GM21423 (cell line): ENCODE measurements at regions not wholly inside any gene's neighbourhood (a gene's known extent, or its start where the extent isn't known, plus 50 kb on each side); places are given as distances from the start of the nearest gene placed in this dataset.
"Not testable (repeated sequence)": the region's sequence is repeated elsewhere in the genome, so short reads cannot be mapped to it uniquely, and the experiment has no call there.

ENCODE experiments used
- ATAC-seq: cut with Tn5 transposase; IDR thresholded peaks from one replicate; pipeline ENCODE4 v1.9.1; 2021; ENCODE audit warnings: mild to moderate bottlenecking, moderate library complexity; ENCODE audit not compliant: unreplicated experiment

DNA sequence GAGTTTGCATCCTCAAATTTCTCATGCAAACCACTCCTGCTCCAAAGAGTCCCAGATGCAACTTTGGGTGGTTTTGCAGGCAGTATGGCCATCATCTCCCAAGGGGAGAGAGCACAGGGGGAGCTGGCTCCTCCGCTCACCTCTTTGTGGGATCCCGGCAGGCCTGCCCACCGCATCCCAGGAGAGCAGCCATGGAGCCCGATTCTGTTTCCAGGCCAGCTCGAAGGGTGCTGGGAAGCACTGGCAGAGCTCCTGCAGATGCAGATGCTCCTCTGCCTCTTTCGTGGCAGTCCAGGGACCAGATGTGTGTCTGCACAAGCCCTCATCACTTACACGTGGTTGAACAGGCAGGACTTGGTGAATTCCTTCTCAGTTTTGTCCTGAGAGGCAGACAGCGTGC lies 239.3 kb upstream of the SGCG start:
- not testable (repeated sequence) for ATAC-seq

DNA sequence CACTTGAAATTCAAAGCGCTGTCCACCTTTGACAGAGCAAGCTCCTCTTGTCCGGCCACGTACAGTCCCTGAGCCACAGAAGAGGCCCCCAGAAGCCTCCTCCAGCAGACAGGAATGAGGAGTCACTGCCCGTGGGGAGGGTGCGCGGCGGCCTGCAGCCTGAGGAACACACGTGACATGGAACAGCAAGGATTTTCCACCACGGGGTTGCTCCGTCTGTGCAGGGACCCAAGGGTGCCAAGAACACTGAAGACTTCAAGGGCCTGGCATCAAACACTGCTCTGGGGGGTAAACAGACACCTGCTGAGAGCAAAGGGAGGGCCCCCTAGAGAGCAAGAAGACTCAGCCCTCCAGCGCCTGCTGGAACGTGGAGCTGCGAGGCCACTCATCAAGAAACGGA lies 237.9 kb upstream of the SGCG start:
- ATAC-seq: not testable (repeated sequence)

DNA sequence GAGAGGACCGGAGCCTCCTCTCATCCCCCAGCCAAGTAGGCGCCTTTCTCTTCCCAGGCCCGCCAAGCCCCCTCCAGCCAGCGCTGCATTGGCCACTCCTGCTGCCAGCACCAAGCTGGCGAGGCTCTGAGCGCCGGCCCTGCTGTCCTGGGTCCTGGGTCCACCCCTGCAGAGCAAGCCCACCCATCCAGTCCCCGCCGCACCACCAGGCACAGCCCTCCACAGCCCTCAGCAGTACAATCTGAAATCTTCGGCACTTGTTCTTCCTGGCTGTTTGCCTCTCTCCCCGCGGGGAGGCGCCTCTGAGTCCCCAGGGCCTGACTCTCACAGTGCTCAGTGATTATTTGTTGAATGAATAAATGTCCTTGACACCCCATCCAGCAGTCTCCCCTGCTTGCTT lies 236.4 kb upstream of the SGCG start:
- no peak for ATAC-seq

DNA sequence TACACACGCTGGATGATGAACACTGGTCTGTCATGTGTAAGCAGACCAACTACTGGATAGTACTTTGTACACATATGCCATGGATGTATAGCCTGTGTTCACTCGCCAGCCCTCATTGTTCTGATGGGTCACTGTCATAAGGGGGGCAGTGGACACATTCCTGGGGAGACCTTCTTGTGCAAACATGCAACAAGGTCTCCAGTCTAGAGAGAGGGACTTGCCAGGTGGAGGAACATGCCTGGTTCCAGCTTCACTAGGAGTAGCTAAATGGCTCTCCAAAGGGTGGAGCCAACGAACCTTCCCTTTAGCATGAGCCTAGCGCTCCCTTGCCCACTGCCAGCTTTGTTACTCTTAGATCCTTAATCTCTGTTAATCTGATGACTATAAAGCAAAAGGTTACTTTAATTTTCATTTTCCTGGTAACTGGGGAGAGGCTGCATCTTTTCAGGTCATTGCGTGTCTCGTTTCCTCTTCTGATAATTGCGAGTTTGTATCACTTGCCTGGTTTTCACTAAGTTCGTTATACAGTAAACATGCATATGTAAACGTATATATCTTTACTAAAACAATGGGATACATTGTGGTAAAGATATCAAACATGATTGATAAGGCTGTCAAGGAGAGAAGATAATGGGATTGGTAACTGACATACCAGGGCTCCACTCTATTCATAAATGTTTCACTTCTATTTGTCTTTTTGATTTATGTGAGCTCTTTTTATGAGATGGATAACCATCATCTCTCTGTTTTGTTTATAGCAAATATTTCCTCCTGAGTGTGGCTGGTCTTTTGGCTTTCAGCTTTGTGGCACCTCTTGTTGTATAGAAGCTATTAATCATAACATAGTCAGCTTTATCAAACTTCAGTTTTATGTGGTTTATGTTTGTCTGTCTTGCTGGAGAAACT lies 235.2 kb upstream of the SGCG start:
- no peak for ATAC-seq

DNA sequence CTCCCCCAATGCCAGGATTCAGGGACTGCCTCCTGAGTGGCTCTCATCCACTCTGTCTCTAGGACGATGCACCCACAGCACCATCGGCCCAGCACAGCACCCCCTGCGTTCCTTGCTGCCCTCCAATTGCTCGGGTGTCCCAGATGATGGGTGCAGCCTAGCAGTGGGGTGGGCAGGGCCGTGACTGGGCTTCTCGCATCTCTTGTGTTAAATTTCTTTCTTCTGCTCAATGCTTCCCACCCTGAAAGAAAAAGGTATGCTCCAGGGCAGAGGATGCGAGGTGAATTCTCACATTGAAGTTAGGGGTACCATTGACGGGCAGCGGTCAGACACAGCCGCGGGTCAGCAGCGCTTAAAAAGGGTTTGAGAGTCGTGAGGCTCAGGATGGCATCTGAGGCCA lies 232.4 kb upstream of the SGCG start:
- ATAC-seq: no peak

DNA sequence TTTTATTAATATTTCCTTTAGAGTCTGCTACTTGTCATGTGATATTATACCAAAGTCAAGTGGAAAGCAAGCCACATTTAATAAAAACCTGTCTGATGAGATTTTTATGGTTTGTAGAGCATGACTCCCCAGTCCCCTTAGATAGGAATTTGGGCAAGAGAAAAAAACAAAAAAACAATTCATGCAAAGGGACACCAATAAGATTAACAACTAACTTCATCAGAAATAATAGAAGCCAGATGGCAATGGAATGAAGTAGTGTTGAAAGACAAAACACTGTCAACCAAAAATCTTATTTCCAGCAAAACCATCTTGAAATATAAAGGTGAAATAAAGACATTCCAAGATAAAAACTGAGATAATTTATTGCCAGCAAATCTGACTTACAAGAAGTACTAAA lies 228.8 kb upstream of the SGCG start:
- ATAC-seq: not testable (repeated sequence)

DNA sequence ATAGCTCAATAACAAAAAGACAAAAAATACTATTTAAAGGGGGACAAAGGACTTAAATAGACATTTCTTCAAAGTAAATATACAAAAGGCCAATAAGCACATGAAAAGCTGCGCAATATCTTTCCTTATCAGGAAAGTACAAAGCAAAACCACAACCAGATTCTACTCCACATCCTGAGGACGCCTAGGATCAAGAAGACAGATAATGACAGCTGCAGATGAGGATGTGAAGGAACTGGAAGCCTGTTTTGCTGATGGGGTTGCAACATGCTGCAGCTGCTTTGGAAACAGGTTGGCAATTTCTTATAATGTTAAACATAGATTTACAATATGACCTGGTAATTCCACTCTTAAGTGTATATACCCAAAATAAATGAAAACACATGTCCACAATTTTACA lies 225.6 kb upstream of the SGCG start:
- not testable (repeated sequence) for ATAC-seq

DNA sequence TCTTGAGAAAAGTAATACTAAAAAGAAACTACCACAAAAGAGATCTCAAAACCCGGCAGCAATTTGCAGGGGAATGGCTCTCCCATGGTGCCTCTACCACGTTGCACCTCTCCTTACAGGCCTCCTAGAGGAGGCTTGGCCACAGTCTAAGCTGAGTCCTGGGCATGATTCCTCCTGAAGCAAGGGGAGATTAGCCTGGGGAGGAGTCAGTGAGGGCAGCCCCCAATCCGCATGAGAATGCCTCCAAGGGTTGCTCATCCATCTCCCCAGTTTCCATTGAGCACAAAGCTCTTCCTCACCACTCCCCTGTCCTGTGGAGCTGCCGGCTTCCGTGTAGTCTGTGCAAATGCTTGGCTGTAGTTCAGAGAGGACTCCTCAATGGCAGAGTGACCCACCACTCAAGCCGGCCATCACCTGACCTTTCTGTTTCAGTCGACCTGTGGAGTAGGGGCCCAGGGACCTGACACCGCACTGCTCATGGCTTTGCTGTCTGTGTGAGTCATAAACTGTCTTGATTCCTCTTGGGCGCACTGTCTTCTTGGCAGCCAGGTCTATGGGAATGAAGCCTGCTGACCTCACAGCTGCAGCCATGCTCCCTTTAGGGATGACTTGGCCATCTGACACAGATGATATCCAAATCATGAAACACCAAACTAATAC lies 224.2 kb upstream of the SGCG start:
- not testable (repeated sequence) for ATAC-seq

DNA sequence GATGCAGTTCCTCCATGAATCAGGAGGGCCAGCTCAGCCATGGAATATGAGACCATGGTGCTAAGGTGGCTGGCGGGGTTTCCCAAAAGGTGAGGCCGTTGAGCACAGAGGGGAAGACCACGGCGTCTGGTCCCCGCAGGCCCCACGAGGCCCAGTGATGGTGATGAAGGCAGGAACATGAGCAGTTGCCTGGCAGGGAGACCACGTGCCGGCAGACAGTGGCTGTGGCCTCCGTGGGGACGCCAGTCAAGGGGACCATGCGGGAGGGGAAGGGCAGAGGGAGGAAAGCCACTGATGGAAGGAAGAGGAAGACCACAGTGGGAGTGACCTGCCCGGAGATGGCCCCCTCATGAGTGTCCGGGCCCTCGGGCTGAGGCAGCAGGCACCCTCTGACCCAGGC lies 220.9 kb upstream of the SGCG start:
- not testable (repeated sequence) for ATAC-seq

DNA sequence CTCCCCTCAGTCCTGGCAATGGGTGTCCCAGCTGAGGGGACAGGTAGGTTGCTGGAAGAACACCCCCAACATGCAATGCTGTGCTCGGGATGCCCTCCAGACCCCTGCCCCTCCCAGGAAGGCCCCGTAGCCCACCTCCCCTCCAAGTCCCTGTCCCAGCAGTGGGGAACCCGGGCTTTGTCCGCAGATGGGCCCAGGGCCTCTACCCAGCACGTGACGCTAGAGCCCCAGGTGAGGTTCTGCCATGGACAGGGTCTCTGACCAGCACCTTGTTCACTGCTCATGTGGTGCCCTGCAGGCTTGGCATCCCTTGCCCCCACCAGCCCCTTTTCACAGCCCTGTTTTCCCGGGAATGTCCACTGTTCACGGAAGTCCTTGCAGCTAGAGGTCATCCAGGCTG lies 220.0 kb upstream of the SGCG start:
- ATAC-seq: no peak

DNA sequence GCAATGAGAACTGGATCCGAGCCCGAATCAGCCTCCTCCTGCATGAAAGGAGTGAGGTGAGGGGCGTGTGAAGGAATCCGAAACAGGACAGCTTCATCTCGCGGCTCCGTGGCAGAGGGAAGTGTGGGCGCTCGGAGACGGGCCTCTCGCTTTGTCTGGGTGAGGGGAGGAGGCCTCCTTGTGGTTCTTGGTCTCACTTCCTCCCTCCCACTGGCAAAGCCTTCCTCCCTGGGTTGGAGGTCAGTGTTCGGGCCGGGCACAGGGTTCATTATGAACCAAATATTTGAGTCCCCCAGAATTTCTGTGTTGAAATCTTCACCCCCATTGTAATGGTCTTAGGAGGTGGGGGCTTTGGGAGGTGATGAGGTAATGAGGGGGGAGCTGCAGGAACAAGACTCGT lies 219.4 kb upstream of the SGCG start:
- not testable (repeated sequence) for ATAC-seq

DNA sequence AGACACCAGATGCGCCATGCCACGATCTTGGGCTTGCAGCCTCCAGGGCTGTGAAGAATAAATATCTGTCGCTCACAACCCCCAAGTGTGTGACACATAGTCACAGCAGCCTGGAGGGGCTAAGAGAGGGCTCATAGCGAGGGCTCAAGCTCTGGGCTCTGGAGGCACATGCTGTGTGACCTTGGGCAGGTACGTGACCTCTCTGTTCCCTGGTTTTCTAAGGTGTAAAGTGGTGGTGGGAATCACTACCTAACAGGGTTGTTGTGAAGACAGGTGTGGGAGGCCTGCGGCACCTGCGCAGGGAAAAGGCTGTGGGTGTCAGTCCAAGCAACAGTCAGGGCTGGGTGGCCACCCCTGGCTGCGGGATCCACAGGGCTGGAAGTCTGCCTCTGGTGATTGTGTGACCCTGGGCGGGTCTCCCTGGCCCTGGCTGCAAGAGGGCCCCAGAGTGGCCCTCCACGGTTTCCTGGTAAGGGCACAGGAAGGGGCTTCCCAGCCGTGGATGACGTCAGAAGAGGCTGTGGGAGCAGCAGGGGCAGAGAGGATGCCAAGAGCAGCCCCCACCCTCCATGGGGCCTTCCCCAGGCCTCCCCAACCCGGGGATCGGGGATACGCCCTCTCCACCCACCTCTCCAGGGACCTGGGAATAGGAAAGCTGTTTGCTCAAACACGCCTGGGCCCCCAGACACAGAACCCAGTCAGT lies 218.8 kb upstream of the SGCG start:
- no peak for ATAC-seq

DNA sequence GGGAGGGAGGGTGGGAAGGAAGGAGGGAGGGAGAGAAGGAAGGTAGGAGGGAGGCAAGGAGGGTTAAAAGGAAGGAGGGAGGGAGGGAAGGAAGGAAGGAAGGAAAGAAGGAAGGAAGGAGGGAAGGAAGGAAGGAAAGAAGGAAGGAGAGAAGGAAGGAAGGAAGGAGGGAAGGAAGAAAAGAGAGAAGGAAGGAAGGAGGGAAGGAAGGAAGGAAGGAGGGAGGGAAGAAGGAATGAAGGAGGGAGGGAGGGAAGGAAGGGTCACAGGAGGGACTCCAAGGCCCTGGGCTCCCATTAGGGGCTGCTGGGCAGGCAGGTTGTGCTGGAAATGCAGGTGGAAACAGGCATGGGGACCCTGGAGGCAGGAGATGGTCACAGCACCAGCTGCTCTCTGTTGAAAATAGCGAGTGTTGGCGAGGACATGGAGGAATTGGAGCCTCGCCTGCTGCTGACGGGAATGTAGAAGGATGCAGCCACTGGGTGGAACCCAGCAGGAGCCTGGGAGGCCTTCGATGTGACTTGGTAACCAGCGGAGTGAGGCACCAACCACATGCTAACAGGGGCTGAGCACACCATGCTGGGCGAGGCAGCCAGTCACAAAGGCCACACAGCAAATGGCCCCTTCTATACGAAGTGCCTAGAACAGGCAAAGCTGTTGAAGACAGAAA lies 217.3 kb upstream of the SGCG start:
- not testable (repeated sequence) for ATAC-seq

DNA sequence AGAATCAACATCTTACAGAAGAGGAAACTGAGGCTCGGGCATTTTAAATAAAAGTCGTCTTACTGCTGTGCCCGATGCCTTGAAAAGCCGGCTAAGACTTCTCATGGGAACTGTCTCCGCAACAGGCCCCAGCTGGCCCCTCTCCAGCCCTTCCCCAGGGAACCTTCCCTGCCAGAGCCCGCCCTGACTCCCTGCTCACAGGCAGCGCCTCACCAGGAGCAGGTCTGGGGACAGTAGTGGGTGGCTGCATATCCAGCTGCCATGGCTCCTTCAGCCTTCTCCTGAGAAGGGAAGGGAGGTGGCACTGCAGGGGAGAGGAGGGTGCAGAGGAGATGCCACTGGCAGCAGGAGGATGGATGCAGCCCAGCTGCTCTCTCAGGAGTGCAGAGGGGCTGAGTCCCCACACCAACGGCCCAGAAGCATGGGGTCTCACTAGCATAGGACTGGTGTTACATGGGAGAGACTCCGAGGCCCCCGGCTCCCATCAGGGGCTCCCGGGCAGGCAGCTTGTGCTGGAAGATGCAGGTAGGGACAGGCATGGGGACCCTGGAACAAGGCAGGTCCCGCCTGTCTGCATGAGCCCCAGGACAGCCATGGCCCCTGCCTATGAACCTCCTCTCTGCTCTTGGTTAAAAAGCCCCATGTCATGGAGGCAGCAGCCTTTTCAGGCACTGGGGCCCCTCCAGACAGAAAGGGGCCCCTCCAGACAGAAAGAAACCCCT lies 216.4 kb upstream of the SGCG start:
- ATAC-seq: no peak

DNA sequence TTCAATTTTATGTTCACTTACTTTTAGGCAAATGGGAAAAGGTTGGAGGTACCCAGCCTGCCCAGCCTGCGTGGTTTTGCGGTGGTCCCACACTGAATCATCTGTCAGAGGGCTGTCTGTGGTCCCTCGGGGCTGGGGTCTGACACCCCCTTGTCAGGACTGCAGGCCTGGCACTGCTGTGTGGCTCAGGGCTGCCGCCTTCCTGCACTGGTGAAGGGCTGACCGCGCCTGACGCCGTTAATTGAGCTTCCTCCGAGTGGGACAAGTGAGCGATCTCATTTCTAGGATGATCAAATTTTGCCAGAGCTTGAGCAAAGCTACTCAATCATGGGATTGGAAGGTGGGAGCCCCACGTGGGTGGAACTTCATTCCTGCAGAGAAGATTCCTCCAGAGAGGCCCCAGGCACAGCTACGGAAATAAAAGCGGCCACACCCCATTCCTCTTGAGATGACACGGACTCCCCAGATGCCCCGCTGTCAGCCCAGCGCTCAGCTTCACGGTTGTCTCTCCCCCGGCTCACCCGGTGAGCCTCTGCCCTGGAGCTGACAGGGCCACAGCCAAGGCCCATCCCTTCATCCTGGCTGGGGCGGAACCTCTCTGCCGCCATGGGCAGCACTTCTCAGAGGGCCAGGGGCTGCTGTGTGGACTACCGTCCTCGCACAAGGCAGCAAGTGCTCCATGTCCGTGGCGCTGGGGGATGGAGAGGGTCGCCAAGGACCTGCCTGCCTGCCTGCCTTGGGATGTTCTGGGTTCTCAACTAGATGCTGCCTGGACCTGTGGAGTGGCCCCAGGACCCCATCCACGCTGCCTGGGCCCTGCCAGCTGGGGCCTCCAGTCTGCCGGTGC lies 215.5 kb upstream of the SGCG start:
- not testable (repeated sequence) for ATAC-seq

DNA sequence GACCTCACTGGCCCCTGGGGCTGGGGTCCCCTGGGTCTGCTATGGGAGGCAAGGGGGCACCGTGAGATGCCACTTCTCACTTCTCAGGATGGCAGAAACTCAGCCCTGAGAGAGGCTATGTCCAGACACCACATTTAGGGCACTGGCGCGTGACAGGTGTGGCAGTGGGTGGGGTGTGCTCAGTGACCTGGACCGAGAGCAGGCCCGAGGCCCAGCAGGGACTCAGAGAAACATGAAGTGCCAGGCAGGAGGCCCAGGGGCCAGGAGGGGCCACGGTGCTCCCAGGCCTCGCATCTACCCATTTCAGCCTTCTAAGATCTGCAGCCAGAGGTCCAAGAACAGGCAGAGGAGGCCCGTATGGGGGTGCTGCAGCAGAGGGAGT lies 214.9 kb upstream of the SGCG start:
- not testable (repeated sequence) for ATAC-seq

DNA sequence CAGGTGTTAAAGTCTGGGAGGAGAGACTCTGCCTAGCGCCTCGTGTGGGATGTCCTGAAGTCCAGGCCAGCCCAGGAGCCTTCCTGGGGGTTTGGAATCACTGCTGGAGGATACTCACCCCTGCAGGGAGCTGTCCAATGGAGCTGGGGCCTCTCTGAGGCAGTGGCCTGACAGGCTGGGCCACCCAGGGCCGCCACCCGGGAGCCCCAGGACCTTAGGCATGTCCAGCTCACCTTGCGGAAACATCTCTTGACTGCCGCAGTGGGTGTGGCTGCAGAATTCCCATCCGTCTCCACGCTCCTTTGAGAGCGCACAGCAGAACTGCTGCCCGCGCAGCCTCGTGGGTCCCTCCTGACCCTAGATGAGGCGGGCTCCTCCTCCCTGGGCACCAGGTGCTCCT lies 214.0 kb upstream of the SGCG start:
- not testable (repeated sequence) for ATAC-seq

DNA sequence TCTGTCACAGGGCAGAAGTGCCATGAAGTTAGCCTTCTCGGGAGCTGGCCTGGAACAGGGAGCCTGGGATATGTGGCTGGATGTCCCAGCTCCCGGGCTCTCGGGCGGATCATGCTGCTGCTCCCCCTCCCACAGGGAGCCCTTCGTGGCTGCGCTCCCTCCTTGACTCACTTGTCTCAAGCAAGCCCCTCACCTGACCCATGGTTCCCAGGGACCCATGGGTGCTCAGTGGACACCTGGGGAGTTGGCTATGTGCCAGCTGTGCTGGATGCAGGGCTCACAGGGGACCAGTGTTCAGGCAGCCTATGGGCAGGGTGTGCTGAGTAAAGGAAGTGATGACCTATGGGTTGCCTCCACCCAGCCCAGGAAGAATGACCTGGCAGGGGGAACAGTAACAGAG lies 213.1 kb upstream of the SGCG start:
- ATAC-seq: no peak

DNA sequence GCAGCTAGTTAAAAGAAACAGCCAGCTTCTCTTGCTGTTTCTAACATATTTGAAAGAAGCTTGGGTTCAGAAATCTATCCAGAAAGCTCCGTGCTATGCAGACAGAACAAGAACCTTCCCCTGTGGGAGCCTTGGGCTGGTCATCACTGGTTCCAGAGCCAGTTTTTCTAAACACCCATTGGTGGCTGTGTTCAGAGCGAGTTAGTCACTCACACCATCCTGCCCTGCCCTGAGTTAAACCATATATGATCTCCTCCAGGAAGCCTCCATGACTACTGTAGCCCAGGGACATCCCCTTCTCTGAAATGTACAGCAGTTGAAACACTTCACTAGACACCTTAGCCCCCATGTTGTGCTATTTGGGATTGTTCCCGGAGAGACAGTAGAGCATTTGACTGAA lies 200.8 kb upstream of the SGCG start:
- no peak for ATAC-seq

DNA sequence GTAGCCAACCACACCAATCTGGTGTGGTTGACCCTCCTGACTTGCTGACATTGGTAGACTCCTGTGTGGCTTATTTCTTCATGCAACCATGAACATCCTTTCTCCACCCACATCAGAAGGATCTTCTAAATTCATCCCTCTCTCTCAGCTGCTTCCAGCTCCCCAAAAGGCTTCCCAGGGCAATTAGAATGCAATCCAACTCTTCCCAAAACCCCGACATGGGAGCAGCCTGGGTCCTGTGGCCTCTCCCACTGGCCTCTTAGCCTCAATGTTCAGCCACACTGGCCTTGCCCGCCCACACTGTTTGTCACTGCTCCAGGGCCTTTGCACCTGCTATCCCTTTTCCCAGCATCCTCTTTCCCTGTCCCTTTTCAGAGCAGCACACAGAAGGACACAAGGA lies 199.8 kb upstream of the SGCG start:
- no peak for ATAC-seq
